ENCODE measurements at regions not wholly inside any gene's neighbourhood (a gene's known extent, or its start where the extent isn't known, plus 50 kb on each side); places are given as distances from the start of the nearest gene placed in this dataset.

GRCh38 chr7:156101355-156101754 lies 289.1 kb upstream of the SHH start:
- no peak overlapping the region for H3K4me3 ChIP-seq
- Mint-ChIP-seq H3K4me1 (peaks cover 6% of the 10 kb centered on the region; the same call in 1 of the 3 replicates), H3K27me3 (ENCODE audit: insufficient read depth, low read depth, poor library complexity) (peaks cover 7% of the 10 kb centered on the region), H3K9me3 (no peaks in the 10 kb centered on the region), H3K27ac (no peak overlapping the region), H3K4me3 (no peak overlapping the region), H3K36me3 (ENCODE audit: low read depth) (no peaks in the 10 kb centered on the region)
- H3K36me3 ChIP-seq (ENCODE audit: insufficient read depth) = no peaks in the 10 kb centered on the region
- TF ChIP-seq REST (IDR thresholded peaks at IDR 0.05; ENCODE audit: unreplicated experiment) (no peak), EZH2phosphoT487 (IDR thresholded peaks at IDR 0.05; ENCODE audit: unreplicated experiment) (no peak)
- no peaks in the 10 kb centered on the region for H3K27me3 ChIP-seq (ENCODE audit: insufficient read depth)
- no peak overlapping the region for H3K4me2 ChIP-seq
- H3K79me2 ChIP-seq (replicated peaks; ENCODE audit: insufficient read depth) = no peaks in the 10 kb centered on the region
- no peak overlapping the region for H2AFZ ChIP-seq
- H4K20me1 ChIP-seq (replicated peaks; ENCODE audit: insufficient read depth) = no peaks in the 10 kb centered on the region
- H3K27ac ChIP-seq (ENCODE audit: low read depth) = no peak overlapping the region
- no peaks in the 10 kb centered on the region for H3K4me1 ChIP-seq (ENCODE audit: insufficient read depth)
- DNase-seq (ENCODE audit: low spot score) = no peak
- ATAC-seq = no peak
- no peaks in the 10 kb centered on the region for H3K9me2 ChIP-seq (ENCODE audit: insufficient read depth)
- no peaks in the 10 kb centered on the region for H3F3A ChIP-seq (replicated peaks; ENCODE audit: low read depth)

- H3K4me3 Mint-ChIP-seq = no peak overlapping the region
- TF ChIP-seq REST (IDR thresholded peaks at IDR 0.05; ENCODE audit: unreplicated experiment) (no peak), ZNF331 (CRISPR knock-in tag; IDR thresholded peaks at IDR 0.05; ENCODE audit: low read depth) (no peak), NANOG (IDR thresholded peaks at IDR 0.05; ENCODE audit: borderline replicate concordance) (no peak), CREB1 (CRISPR knock-in tag; IDR thresholded peaks at IDR 0.05; ENCODE audit: low read depth) (no peak), POLR2AphosphoS5 (IDR thresholded peaks at IDR 0.05; ENCODE audit: low read depth) (no peak), ZNF114 (CRISPR knock-in tag; IDR thresholded peaks at IDR 0.05) (no peak), EZH2phosphoT487 (IDR thresholded peaks at IDR 0.05; ENCODE audit: unreplicated experiment) (no peak), JUNB (IDR thresholded peaks at IDR 0.05; ENCODE audit: unreplicated experiment) (no peak), CTCF (conservative IDR thresholded peaks at IDR 0.05; ENCODE audit: low read depth in 2 of 2) (no peak), ETS1 (IDR thresholded peaks at IDR 0.05) (no peak), EZH2 (IDR thresholded peaks at IDR 0.05; ENCODE audit: low read depth, unreplicated experiment) (no peak)
These were observed 287.8 kb upstream of the SHH start for GRCh38 chr7:156100086-156100485.

More at GRCh38 chr7:156100086-156100485, 287.8 kb upstream of the SHH start:
- peaks cover 6% of the 10 kb centered on the region for H3K27me3 Mint-ChIP-seq (ENCODE audit: insufficient read depth, low read depth, poor library complexity)
- no peaks in the 10 kb centered on the region for H3K9me3 Mint-ChIP-seq
- Histone ChIP-seq H3K36me3 (ENCODE audit: insufficient read depth) (no peaks in the 10 kb centered on the region), H3K27me3 (ENCODE audit: insufficient read depth) (no peaks in the 10 kb centered on the region), H3K4me1 (ENCODE audit: insufficient read depth) (no peaks in the 10 kb centered on the region), H3K4me2 (no peak overlapping the region), H2AFZ (no peak overlapping the region), H3K4me3 (no peak overlapping the region), H3F3A (replicated peaks; ENCODE audit: low read depth) (no peaks in the 10 kb centered on the region), H4K20me1 (replicated peaks; ENCODE audit: insufficient read depth) (no peaks in the 10 kb centered on the region), H3K27ac (ENCODE audit: low read depth) (no peak overlapping the region), H3K79me2 (replicated peaks; ENCODE audit: insufficient read depth) (no peaks in the 10 kb centered on the region), H3K9me2 (ENCODE audit: insufficient read depth) (no peaks in the 10 kb centered on the region)
- no peaks in the 10 kb centered on the region for H3K36me3 Mint-ChIP-seq (ENCODE audit: low read depth)
- ATAC-seq = no peak
- peaks cover 7% of the 10 kb centered on the region; the same call in 2 of the 3 replicates for H3K4me1 Mint-ChIP-seq
- H3K27ac Mint-ChIP-seq = no peak overlapping the region
- no peak for DNase-seq (ENCODE audit: low spot score)

Measured in GM23338 (cell line).